Thyroid gland (tissue), 4 donors: ENCODE measurements at regions not wholly inside any gene's neighbourhood (a gene's known extent, or its start where the extent isn't known, plus 50 kb on each side); places are given as distances from the start of the nearest gene placed in this dataset.

Experiments
- CTCF ChIP-seq, 6 experiments: fragments of 200-600 bp in 3 of 6; fragments of 450-650 bp in 3 of 6; sonication (generic) in 3 of 6; IDR thresholded peaks; one replicate each; pipeline ENCODE4 v1.5.1; 2016 to 2019; ENCODE audit warnings: antibody characterized with exemption in 6 of 6, mild to moderate bottlenecking in 2 of 6, inconsistent platforms in 1 of 6, moderate library complexity in 1 of 6
- POLR2A ChIP-seq, 2 donors: fragments of 450-650 bp; IDR thresholded peaks; one replicate each; pipeline ENCODE4 v1.6.1; 2017; ENCODE audit warnings: antibody characterized with exemption in 2 of 2, mild to moderate bottlenecking in 2 of 2, moderate library complexity in 1 of 2

DNA sequence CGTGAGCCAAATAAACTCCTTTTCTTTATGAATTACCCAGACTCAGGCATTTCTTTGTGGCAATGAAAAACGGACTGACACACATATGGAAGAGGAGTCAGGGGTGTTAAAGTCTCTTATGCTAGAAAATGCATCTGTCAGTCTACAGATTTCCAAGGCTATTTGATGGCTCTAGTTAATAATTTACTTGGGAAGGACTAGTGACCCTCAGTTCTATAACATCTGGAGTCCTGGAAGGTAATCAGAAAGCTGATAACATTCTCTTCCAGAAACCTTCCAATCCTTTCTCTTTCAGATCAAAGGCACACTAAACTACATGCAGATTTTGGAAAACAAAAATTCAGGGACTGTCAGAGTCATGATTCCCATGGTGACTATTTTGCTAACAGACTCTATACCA lies 142.0 kb upstream of the TEX13D start:
- TF ChIP-seq CTCF (IDR thresholded peaks at IDR 0.05): no peak
- TF ChIP-seq POLR2A (IDR thresholded peaks at IDR 0.05): no peak
